Adrenal gland (tissue), 5 donors: ENCODE measurements at regions not wholly inside any gene's neighbourhood (a gene's known extent, or its start where the extent isn't known, plus 50 kb on each side); places are given as distances from the start of the nearest gene placed in this dataset.

Experiments
- POLR2A ChIP-seq, 2 donors: fragments of 450-650 bp; IDR thresholded peaks; one replicate each; pipeline ENCODE4 v1.6.1; 2017; ENCODE audit warnings: antibody characterized with exemption in 2 of 2, mild to moderate bottlenecking in 2 of 2, moderate library complexity in 1 of 2
- TF ChIP-seq, protein P1 (sequence below), 6 experiments: fragments of 450-650 bp in 4 of 6; fragments of 200-600 bp in 2 of 6; sonication (generic) in 1 of 6; IDR thresholded peaks; 1 replicate in 5 of 6; 2 replicates in 1 of 6; pipeline versions ENCODE4 v1.5.1 to v1.8.0; 2016 to 2021; ENCODE audit warnings: antibody characterized with exemption in 6 of 6, mild to moderate bottlenecking in 2 of 6, moderate library complexity in 1 of 6
- donor health status: DM: no; HTN: no; CAD: no.

DNA sequence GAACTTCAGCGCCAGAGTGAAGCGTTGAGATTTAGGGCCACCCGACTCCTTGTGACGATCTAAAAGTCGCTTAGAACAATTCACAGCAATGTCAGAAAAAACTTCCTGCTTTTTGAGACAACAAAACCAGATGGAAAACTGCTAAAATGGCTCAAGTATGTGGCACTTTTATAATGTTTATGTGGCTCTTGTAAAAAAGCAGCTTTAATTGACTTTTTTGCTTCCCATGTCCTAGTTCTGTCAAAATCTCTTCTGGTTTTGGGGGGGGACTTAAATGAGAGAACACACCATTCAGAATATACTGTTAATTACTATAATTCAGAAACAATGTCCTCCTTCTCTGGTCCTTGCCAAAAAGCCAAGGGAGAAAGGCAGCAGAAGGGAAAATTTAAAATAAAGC is 154.7 kb upstream of the LSM14A start:
- no peak for TF ChIP-seq POLR2A (IDR thresholded peaks at IDR 0.05)
- TF ChIP-seq, protein P1, sequence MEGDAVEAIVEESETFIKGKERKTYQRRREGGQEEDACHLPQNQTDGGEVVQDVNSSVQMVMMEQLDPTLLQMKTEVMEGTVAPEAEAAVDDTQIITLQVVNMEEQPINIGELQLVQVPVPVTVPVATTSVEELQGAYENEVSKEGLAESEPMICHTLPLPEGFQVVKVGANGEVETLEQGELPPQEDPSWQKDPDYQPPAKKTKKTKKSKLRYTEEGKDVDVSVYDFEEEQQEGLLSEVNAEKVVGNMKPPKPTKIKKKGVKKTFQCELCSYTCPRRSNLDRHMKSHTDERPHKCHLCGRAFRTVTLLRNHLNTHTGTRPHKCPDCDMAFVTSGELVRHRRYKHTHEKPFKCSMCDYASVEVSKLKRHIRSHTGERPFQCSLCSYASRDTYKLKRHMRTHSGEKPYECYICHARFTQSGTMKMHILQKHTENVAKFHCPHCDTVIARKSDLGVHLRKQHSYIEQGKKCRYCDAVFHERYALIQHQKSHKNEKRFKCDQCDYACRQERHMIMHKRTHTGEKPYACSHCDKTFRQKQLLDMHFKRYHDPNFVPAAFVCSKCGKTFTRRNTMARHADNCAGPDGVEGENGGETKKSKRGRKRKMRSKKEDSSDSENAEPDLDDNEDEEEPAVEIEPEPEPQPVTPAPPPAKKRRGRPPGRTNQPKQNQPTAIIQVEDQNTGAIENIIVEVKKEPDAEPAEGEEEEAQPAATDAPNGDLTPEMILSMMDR (IDR thresholded peaks at IDR 0.05), result no peak
